Right ventricle myocardium superior (tissue), 1 donor: ENCODE measurements at regions not wholly inside any gene's neighbourhood (a gene's known extent, or its start where the extent isn't known, plus 50 kb on each side); places are given as distances from the start of the nearest gene placed in this dataset.

Experiments
- ATAC-seq: fragments of 200-7000 bp; cut with Tn5 transposase; one replicate; pipeline ENCODE4 v1.9.1; 2020; ENCODE audit warnings: mild to moderate bottlenecking; ENCODE audit not compliant: poor library complexity
- DNase-seq: peaks from one replicate; pipeline ENCODE4 v3.0.0-alpha.2; 2020
- intact Hi-C: fragments of 100-400 bp; cut with DNase I; formaldehyde crosslinking; loops from one replicate; pipeline ENCODE4 v1.11.2; 2022
- donor health status: DM: no; HTN: yes; CAD: no; lungs with severe emphysema.

GRCh38 chr14:35220027-35220676 is 72.0 kb upstream of the PSMA6 start:
- ATAC-seq (no peak), DNase-seq (no peak)
- intact Hi-C loops: no loop called here

GRCh38 chr14:35220920-35221319 is 71.3 kb upstream of the PSMA6 start:
- DNase-seq (no peak), ATAC-seq (no peak)
- intact Hi-C loops: no loop called here

GRCh38 chr14:35221462-35221861 is 70.7 kb upstream of the PSMA6 start:
- DNase-seq: no peak
- intact Hi-C loops: no loop called here
- ATAC-seq: no peak

- no peak for DNase-seq
- ATAC-seq: no peak
- intact Hi-C loops: no loop called here
These were observed 69.9 kb upstream of the PSMA6 start for GRCh38 chr14:35222324-35222723.

GRCh38 chr14:35222872-35223466 is 69.2 kb upstream of the PSMA6 start:
- DNase-seq (no peak), ATAC-seq (no peak)
- intact Hi-C loops: no loop called here

GRCh38 chr14:35223927-35224326 is 68.3 kb upstream of the PSMA6 start:
- intact Hi-C loops: no loop called here
- ATAC-seq: no peak
- no peak for DNase-seq

- ATAC-seq (no peak), DNase-seq (no peak)
- intact Hi-C loops: no loop called here
These were observed 67.6 kb upstream of the PSMA6 start for GRCh38 chr14:35224615-35225014.

- intact Hi-C loops: no loop called here
- ATAC-seq (no peak), DNase-seq (no peak)
These were observed 62.9 kb upstream of the PSMA6 start for GRCh38 chr14:35229084-35229791.

GRCh38 chr14:35229792-35230089 is 62.4 kb upstream of the PSMA6 start:
- intact Hi-C loops: no loop called here
- DNase-seq (no peak), ATAC-seq (no peak)

GRCh38 chr14:35231207-35231760 is 60.9 kb upstream of the PSMA6 start:
- intact Hi-C loops: no loop called here
- DNase-seq: no peak
- no peak for ATAC-seq

- ATAC-seq: no peak
- intact Hi-C loops: no loop called here
- no peak for DNase-seq
These were observed 58.0 kb upstream of the PSMA6 start for GRCh38 chr14:35234012-35234805.

- no peak for DNase-seq
- no peak for ATAC-seq
- intact Hi-C loops: no loop called here
These were observed 56.3 kb upstream of the PSMA6 start for GRCh38 chr14:35235840-35236239.

- DNase-seq (no peak), ATAC-seq (no peak)
- intact Hi-C loops: no loop called here
These were observed 55.4 kb upstream of the PSMA6 start for GRCh38 chr14:35236806-35237205.

GRCh38 chr14:35240231-35240630 is 52.0 kb upstream of the PSMA6 start:
- intact Hi-C loops: no loop called here
- DNase-seq: no peak
- no peak for ATAC-seq
